Skeletal muscle cell (primary cell): ENCODE measurements at regions not wholly inside any gene's neighbourhood (a gene's known extent, or its start where the extent isn't known, plus 50 kb on each side); places are given as distances from the start of the nearest gene placed in this dataset.
A peak's percentile ranks its signal among the peaks of the same experiment; 100 is the strongest.
"Not testable (repeated sequence)": the region's sequence is repeated elsewhere in the genome, so short reads cannot be mapped to it uniquely, and the experiment has no call there.

Experiments used
- DNase-seq: peaks from one replicate; pipeline ENCODE4 v3.0.0-alpha.2; 2010; ENCODE audit warnings: low read depth
- H3K4me3 ChIP-seq: 2 replicates; pipeline ENCODE4 v1.5.1; 2011; ENCODE audit warnings: low read depth, mild to moderate bottlenecking, control low read depth, low read length, moderate library complexity

- not testable (repeated sequence) for DNase-seq, H3K4me3 ChIP-seq
These were observed 180.9 kb downstream of the CEP170 start for GRCh38 chr1:243074224-243074623.

GRCh38 chr1:243067056-243067455 lies 188.0 kb downstream of the CEP170 start:
- not testable (repeated sequence) for H3K4me3 ChIP-seq, DNase-seq

GRCh38 chr1:243061965-243062364 lies 193.1 kb downstream of the CEP170 start:
- not testable (repeated sequence) for H3K4me3 ChIP-seq, DNase-seq

- DNase-seq, H3K4me3 ChIP-seq: not testable (repeated sequence)
These were observed 199.6 kb downstream of the CEP170 start for GRCh38 chr1:243055510-243055909.

- not testable (repeated sequence) for H3K4me3 ChIP-seq, DNase-seq
These were observed 200.0 kb downstream of the CEP170 start for GRCh38 chr1:243055091-243055490.

GRCh38 chr1:243054681-243055080 lies 200.4 kb downstream of the CEP170 start:
- not testable (repeated sequence) for H3K4me3 ChIP-seq, DNase-seq

- DNase-seq, H3K4me3 ChIP-seq: not testable (repeated sequence)
These were observed 202.0 kb downstream of the CEP170 start for GRCh38 chr1:243053048-243053447.

GRCh38 chr1:243050613-243051012 lies 204.5 kb downstream of the CEP170 start:
- not testable (repeated sequence) for H3K4me3 ChIP-seq, DNase-seq

- not testable (repeated sequence) for H3K4me3 ChIP-seq, DNase-seq
These were observed 205.4 kb downstream of the CEP170 start for GRCh38 chr1:243049716-243050115.

GRCh38 chr1:243021365-243021764 lies 233.7 kb downstream of the CEP170 start:
- not testable (repeated sequence) for DNase-seq, H3K4me3 ChIP-seq

GRCh38 chr1:243019030-243019635 lies 235.9 kb downstream of the CEP170 start:
- H3K4me3 ChIP-seq, DNase-seq: not testable (repeated sequence)

GRCh38 chr1:243010719-243011118 lies 244.4 kb downstream of the CEP170 start:
- DNase-seq, H3K4me3 ChIP-seq: not testable (repeated sequence)

GRCh38 chr1:243001003-243001402 lies 254.1 kb downstream of the CEP170 start:
- DNase-seq, result not testable (repeated sequence)

GRCh38 chr1:242992776-242993175 lies 262.3 kb downstream of the CEP170 start:
- DNase-seq, H3K4me3 ChIP-seq: not testable (repeated sequence)

More at GRCh38 chr1:243001003-243001402, 254.1 kb downstream of the CEP170 start:
- H3K4me3 ChIP-seq, result not testable (repeated sequence)

GRCh38 chr1:242985096-242985495 lies 270.0 kb downstream of the CEP170 start:
- DNase-seq, H3K4me3 ChIP-seq: not testable (repeated sequence)

- DNase-seq, result peak; percentile 1
- not testable (repeated sequence) for H3K4me3 ChIP-seq
These were observed 281.7 kb downstream of the CEP170 start for GRCh38 chr1:242973341-242973740.

GRCh38 chr1:242966892-242967291 lies 288.2 kb downstream of the CEP170 start:
- no peak overlapping the region for H3K4me3 ChIP-seq
- DNase-seq, result no peak

- not testable (repeated sequence) for H3K4me3 ChIP-seq, DNase-seq
These were observed 295.7 kb downstream of the CEP170 start for GRCh38 chr1:242959397-242959796.

- DNase-seq, result not testable (repeated sequence)
These were observed 300.1 kb downstream of the CEP170 start for GRCh38 chr1:242954945-242955344.

GRCh38 chr1:242946206-242946605 lies 308.9 kb downstream of the CEP170 start:
- H3K4me3 ChIP-seq, result no peak overlapping the region
- DNase-seq, result no peak

More at GRCh38 chr1:242954945-242955344, 300.1 kb downstream of the CEP170 start:
- H3K4me3 ChIP-seq, result not testable (repeated sequence)

GRCh38 chr1:242936725-242937124 lies 318.4 kb downstream of the CEP170 start:
- not testable (repeated sequence) for DNase-seq, H3K4me3 ChIP-seq
